ENCODE measurements at regions not wholly inside any gene's neighbourhood (a gene's known extent, or its start where the extent isn't known, plus 50 kb on each side); places are given as distances from the start of the nearest gene placed in this dataset.

- TF ChIP-seq ZNF274 (IDR thresholded peaks at IDR 0.05; ENCODE audit: low read depth, low read length) (no peak), YY1 (IDR thresholded peaks at IDR 0.05; ENCODE audit: insufficient read depth, insufficient read length) (no peak), SUZ12 (IDR thresholded peaks at IDR 0.05; ENCODE audit: extremely low read depth, insufficient read depth, insufficient read length) (no peak)
Observed at GRCh38 chr6:19452495-19452894, 384.7 kb upstream of the ID4 start.

Measured in NT2/D1 (cell line).